HG03025 (cell line): ENCODE measurements at regions not wholly inside any gene's neighbourhood (a gene's known extent, or its start where the extent isn't known, plus 50 kb on each side); places are given as distances from the start of the nearest gene placed in this dataset.
"Not testable (repeated sequence)": the region's sequence is repeated elsewhere in the genome, so short reads cannot be mapped to it uniquely, and the experiment has no call there.

ENCODE experiments used
- ATAC-seq: cut with Tn5 transposase; IDR thresholded peaks from one replicate; pipeline ENCODE4 v1.9.1; 2021; ENCODE audit warnings: mild to moderate bottlenecking, moderate library complexity; ENCODE audit not compliant: unreplicated experiment, low FRiP score

GRCh38 chr4:110364911-110365520 is 110.9 kb upstream of the ENPEP start:
- no peak for ATAC-seq

GRCh38 chr4:110361921-110362320 is 114.0 kb upstream of the ENPEP start:
- ATAC-seq = no peak

- no peak for ATAC-seq
Measured at GRCh38 chr4:110359076-110359475, 116.9 kb upstream of the ENPEP start.

- ATAC-seq = no peak
Measured at GRCh38 chr4:110357521-110357920, 118.4 kb upstream of the ENPEP start.

- ATAC-seq = no peak
Measured at GRCh38 chr4:110354460-110354859, 121.5 kb upstream of the ENPEP start.

- no peak for ATAC-seq
Measured at GRCh38 chr4:110352670-110353442, 123.1 kb upstream of the ENPEP start.

- no peak for ATAC-seq
Measured at GRCh38 chr4:110348711-110349383, 127.1 kb upstream of the ENPEP start.

- ATAC-seq = no peak
Measured at GRCh38 chr4:110347805-110348204, 128.2 kb upstream of the ENPEP start.

- ATAC-seq = no peak
Measured at GRCh38 chr4:110344165-110344564, 131.8 kb upstream of the ENPEP start.

GRCh38 chr4:110343534-110343933 is 132.4 kb upstream of the ENPEP start:
- no peak for ATAC-seq

- ATAC-seq = not testable (repeated sequence)
Measured at GRCh38 chr4:110341118-110341517, 134.8 kb upstream of the ENPEP start.

GRCh38 chr4:110335399-110335798 is 137.0 kb upstream of the ELOVL6 start:
- no peak for ATAC-seq

GRCh38 chr4:110332483-110332882 is 134.1 kb upstream of the ELOVL6 start:
- ATAC-seq = no peak

- not testable (repeated sequence) for ATAC-seq
Measured at GRCh38 chr4:110326426-110326825, 128.0 kb upstream of the ELOVL6 start.

- ATAC-seq = no peak
Measured at GRCh38 chr4:110310795-110311194, 112.4 kb upstream of the ELOVL6 start.

GRCh38 chr4:110309675-110310074 is 111.3 kb upstream of the ELOVL6 start:
- ATAC-seq = no peak

- no peak for ATAC-seq
Measured at GRCh38 chr4:110306303-110306702, 107.9 kb upstream of the ELOVL6 start.

GRCh38 chr4:110305455-110305854 is 107.0 kb upstream of the ELOVL6 start:
- no peak for ATAC-seq

- ATAC-seq = peak; percentile 51
Measured at GRCh38 chr4:110296892-110297291, 98.5 kb upstream of the ELOVL6 start.

GRCh38 chr4:110294165-110294564 is 95.8 kb upstream of the ELOVL6 start:
- no peak for ATAC-seq

- ATAC-seq = no peak
Measured at GRCh38 chr4:110292994-110293744, 94.8 kb upstream of the ELOVL6 start.
